Stimulated activated CD8-positive, alpha-beta memory T cell treated with anti-CD3 and anti-CD28 coated beads, Interleukin-2, amount 100 ng/mL, for 48 hours (primary cell): ENCODE measurements at regions not wholly inside any gene's neighbourhood (a gene's known extent, or its start where the extent isn't known, plus 50 kb on each side); places are given as distances from the start of the nearest gene placed in this dataset.

Experiments
- DNase-seq, 2 donors: peaks; one replicate each; pipeline ENCODE4 v3.0.0-alpha.2; 2020; ENCODE audit warnings: low read depth in 2 of 2

DNA sequence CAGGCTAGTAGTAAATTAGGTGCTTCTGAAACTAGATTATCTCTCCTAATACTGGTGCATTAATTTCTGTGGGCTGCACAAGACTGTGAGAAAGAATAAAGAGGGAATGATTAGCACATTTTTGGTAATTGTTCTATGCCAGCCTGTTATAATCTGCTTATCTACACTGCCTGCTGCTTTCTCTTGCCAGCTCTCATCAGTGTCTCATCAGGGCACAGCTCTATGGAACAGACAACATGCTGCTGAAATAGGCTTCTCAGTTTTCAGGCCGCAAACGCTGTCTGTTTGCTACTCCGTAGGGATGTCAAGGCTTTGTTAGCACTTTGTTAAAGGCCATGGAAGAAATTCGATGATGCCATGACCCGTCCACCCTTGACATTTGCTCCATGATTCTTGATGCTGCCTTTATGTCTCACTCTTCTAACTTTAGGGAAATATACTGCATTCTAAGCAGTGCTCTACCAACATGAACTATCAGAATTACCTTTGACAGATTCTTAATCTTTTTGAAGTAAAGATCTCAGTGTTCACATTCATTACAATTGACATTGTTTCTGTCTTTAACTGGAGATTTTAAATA, 84.0 kb upstream of the PRR20A start:
- DNase-seq: no peak

DNA sequence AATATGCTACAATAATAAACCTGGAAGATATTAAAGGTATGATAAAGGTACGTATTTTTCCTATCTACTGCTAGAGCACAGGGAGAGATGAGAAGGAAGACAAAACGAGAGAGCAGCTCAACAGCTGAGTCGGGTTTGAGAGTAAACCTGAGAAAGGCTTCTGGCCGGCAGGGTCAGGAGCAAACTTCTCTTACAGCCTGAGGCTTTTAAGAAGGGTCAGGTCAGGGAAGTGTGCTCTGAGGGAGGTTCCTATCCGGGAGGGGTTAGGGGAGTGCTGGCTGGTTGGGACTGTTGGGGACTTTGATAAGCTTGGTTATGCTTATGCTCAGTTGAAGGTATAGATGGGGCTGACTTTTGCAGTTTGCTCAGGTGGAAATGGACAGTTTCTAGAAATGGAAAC, 77.7 kb upstream of the PRR20A start:
- DNase-seq: no peak

- DNase-seq: no peak
Observed at GRCh38 chr13:57073983-57074382, 66.7 kb upstream of the PRR20A start.

DNA sequence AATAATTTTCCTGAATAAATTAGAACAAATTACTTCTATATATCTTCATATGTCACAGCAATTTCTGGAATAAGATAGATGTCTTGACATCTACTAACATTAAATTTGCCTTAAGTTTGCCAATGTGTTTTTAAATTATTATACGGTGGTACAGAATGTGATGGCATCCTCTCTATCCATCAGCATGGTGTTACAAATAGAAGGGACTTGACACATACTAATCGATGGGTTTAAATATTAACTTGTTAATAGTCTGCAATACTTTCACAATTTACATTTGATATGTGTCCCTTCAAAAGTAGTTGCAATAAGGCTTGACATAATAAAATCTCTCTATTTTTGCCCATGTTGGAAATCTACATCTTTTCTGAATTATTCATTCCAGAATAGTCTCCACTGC, 65.1 kb upstream of the PRR20A start:
- DNase-seq: no peak

DNA sequence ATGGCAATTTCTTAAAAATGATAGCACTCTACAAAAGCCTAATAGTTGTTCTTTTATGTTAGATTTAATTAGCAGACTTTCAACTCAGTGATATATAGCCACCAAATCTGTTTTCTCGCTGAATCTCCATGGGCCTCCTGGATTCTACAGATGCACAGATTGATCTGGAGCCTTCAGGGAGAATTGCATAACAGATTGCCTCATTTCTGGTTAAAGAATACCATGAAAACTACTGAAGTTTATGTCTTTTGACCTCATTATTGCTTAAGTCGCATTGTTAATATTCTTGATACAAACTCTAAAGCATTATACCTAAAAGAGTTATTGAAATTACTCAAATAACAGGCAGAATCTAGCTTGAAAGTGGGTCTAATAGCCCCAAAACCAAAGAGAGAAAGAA, 53.7 kb upstream of the PRR20A start:
- DNase-seq: no peak
